AG08396 (cell line): ENCODE measurements at regions not wholly inside any gene's neighbourhood (a gene's known extent, or its start where the extent isn't known, plus 50 kb on each side); places are given as distances from the start of the nearest gene placed in this dataset.

ENCODE experiments used
- DNase-seq: peaks from one replicate; pipeline ENCODE4 v3.0.0; 2012; ENCODE audit warnings: low spot score, mixed read lengths

DNA sequence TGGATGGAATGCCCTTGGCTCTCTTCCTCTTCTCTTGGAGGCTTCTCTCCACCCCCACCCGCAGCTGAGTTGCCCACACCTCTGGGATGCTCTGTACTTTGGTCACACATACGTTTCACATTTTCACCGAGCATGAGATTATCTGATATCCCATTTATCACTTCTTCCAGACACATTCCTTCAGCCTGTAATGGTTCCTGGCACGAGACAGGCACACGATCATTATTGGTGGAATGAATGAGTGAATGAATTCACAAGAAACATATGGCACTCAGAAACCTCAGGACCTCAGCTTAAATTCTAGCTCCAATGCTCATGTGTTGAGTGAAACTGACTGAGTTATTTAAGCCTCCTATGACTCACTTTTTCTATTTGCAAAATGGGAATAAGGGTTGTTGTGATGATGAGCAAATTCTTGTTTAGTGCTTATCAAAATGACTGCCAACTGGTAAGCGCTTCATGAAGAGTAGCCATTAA is 242.7 kb upstream of the JUN start:
- DNase-seq, result peak; percentile 36

DNA sequence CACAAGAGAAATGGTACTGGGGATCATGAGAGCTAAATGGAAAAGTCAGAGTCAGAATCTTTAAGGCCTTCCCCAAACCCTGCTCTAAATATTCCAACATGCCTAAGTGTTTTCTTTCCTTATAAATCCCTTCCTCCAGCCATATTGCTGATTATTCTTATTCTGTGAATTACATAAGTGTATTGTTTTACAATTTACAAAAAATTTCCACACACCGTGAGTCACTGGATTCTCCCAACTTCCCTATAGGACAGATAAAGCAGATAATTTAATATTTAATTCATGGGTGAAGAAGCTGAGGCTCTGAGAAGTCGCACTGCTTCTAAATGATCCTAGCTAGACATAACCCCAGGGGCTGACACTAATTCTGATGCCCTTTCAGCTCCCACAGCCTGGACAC is 243.3 kb upstream of the JUN start:
- DNase-seq, result no peak

DNA sequence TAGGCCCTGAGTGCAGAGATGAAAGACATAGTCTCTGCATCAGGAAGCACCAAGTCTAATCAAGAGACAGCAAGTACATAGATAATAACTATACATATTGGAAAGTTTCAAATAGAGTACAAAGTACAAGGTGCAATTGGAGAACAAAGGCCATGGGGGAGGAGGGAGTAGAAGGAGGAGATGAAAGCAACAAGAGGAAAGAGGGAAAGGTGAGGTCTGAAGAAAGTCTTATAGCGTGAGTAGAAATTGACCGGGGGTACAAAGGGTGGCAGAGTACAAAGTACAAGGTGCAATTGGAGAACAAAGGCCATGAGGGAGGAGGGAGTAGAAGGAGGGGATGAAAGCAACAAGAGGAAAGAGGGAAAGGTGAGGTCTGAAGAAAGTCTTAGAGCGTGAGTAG is 244.2 kb upstream of the JUN start:
- no peak for DNase-seq

- DNase-seq, result no peak
Observed at GRCh38 chr1:59029411-59030167, 245.7 kb upstream of the JUN start.

DNA sequence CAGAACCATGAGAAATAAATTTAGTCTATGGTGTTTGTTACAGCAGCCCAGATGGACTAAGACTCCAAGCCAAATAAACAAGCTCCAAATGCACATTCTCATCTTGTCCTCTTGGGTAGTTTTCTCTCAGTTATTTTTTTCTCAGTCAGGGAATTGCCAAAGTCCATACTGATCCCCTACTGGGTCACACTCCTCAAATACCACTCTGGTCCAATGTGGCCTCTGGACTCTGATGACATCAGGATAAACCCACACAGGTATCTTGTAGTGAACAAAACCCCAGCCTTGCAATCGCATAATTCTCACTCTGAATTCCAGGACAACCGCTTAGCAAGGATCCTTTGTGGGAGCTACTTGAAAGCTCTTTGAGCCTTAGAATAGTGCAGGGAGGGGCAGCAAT is 248.4 kb upstream of the JUN start:
- no peak for DNase-seq

- no peak for DNase-seq
Observed at GRCh38 chr1:59033761-59034160, 249.9 kb upstream of the JUN start.

DNA sequence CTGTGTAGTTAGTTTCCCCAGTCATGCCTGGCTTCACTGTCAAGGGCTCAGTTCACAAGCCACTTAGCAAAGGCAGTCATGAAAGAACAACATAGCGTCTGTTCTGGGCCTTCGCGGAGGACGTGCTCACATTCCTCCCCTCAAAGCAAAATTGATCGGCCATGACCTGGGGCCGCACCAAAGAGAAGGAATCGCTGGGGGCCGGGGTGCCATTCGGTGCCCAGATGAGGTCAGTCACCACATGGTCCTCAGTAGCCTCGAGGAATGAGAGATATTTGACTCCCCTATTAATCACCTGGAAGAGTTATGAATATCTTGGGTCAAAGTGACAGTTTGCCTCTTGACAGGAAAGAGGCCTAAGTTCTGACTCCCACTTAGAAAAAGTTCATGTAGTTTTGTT is 251.1 kb upstream of the JUN start:
- no peak for DNase-seq

- no peak for DNase-seq
Observed at GRCh38 chr1:59039551-59039950, 255.7 kb upstream of the JUN start.

GRCh38 chr1:59040486-59040885 is 256.4 kb upstream of the FGGY start:
- DNase-seq, result no peak

DNA sequence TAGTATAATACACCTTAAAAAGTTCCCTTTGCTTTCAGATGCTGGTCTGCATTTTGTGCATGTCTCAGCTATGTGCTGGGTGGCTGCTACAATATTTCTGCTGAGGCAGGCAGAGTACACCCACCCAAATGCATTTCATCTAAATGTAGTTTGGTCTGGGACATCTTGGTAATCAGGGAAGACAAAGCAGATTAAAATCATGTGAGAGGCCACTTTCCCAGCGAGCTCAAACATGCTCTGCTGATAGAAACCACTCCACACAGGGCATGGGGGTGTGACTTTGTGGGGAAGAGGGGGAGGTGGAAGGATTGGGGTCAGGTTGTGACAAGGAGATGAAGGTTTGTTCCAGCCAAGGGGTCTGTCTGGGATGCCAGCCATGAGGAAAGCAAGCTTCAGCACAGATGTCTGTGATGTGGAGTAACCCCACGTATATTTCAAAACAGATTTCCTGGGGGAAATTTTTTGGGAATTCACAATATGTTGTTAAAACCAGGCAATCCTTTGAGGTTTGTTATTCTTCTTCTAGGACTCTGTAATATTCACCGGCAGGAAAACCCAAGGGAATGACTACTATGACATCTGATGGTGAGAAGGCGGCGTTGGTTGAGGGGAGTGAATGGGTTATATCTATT is 255.1 kb upstream of the FGGY start:
- no peak for DNase-seq

DNA sequence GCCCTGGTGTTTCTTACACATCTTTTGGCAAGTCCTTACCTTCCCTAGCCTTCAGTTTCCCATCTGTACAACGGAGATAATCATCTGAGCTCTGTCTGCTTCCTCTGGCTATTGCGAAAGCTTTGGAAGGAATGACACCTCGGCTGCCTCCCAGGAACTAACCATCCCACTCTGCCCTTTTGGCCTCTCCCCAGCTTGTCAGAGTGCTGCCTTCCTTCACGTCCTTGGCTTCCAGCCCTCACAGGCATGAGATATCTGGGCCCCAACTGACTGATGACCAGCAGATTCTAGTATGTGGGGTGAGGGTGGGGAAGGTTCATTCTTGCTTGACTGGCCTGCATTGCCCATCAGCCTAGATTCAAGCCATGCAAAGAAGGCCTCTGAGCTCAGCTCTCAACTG is 253.1 kb upstream of the FGGY start:
- peak; percentile 63 for DNase-seq

DNA sequence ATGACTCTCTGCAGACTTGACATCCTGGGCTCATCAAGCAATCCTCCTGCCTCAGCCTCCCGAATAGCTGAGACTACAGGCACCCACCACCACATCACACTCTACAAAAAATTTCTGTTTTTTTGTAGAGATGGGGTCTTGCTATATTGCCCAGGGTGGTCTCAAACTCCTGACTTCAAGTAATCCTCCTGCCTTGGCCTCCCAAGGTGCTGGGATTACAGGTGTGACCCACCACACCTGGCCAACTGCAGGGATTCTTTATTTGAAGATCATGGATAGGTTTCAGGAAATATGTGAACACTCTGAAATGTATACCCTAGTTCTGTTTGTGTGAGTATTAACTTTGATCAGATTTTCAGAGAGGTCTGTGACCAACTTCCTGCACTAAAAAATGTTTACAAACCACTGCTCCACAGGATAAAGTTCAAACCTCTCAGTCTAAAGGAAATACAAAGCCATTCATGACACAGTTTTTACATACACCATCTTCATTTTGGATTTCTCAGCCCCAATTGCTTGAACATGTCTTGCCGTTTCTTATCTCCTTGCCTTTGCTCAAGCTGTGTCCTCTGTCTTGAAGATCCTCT is 252.3 kb upstream of the FGGY start:
- DNase-seq, result no peak

DNA sequence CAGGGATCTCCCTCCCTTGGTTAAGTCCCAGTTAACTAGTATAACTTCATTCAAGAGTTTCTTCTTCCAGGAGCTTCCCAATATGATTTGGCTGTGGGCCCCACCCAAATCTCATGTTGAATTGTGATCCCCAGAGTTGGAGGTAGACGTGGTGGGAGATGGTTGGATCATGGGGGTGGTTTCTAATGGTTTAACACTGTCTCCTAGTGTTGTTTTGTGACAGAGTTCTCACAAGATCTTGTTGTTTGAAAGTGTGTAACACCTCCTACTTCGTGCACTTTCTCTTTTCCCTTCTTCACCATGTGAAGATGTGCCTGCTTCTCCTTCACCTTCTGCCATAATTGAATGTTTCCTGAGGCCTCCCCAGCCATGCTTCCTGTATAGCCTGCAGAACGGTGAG is 251.8 kb upstream of the FGGY start:
- DNase-seq, result no peak

- no peak for DNase-seq
Observed at GRCh38 chr1:59045636-59046035, 251.3 kb upstream of the FGGY start.

GRCh38 chr1:59046134-59046533 is 250.8 kb upstream of the FGGY start:
- no peak for DNase-seq

DNA sequence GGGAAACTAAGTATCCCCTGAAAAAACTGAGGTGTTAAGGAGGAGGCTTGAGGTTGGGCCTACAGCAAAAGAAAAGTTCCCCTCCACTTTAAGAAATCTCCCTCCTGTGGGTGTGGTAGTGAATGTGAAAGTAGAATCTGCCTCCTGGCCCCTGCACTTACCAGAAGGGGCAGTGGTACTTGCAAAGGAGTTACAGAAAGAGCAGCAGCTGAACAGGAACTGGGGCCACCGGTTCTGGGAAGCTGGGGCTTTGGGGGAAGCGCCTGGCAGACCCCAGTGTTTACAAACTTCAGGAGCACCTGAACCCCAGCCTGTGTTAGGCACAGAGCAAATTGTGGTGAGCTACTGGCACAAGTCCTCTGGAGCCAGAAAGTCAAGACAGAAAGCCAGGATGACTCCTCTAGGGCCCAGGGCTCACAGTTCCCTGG is 250.2 kb upstream of the FGGY start:
- DNase-seq, result no peak

DNA sequence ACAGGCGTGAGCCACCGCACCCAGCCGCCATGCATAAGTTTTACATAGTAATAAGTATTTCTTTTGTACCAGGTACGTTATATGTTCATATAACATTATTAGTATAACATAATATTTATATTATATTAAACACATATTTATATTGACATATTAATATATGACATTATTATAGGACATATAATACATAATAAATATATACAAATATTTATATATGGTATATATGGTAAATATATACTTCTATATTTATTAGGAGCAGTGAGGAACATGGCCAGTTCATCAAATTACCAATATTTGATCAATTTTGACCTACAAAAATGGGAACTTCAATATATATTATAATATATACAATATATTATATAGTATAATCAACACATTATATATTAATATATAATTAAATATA is 245.9 kb upstream of the FGGY start:
- no peak for DNase-seq

GRCh38 chr1:59052166-59052590 is 244.7 kb upstream of the FGGY start:
- DNase-seq, result no peak

DNA sequence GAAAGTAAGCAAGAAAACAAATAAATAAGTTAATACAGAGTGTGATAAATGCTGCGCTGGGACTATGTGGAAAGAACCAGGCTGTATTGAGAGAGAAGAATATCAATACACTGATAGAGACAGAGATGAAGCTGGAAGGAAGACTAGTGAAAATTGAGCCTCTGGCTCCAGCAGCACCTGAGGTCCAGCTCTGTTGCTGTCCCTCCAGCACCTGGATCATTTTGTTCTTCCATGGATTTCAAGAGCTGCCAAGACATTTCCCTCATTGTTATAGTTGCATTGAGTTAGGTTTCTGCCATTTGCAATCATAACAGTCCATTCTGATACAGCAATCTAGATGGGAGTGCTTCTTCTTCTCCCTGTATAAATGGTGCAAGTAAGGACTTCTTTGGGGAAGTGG is 242.7 kb upstream of the FGGY start:
- DNase-seq, result no peak

DNA sequence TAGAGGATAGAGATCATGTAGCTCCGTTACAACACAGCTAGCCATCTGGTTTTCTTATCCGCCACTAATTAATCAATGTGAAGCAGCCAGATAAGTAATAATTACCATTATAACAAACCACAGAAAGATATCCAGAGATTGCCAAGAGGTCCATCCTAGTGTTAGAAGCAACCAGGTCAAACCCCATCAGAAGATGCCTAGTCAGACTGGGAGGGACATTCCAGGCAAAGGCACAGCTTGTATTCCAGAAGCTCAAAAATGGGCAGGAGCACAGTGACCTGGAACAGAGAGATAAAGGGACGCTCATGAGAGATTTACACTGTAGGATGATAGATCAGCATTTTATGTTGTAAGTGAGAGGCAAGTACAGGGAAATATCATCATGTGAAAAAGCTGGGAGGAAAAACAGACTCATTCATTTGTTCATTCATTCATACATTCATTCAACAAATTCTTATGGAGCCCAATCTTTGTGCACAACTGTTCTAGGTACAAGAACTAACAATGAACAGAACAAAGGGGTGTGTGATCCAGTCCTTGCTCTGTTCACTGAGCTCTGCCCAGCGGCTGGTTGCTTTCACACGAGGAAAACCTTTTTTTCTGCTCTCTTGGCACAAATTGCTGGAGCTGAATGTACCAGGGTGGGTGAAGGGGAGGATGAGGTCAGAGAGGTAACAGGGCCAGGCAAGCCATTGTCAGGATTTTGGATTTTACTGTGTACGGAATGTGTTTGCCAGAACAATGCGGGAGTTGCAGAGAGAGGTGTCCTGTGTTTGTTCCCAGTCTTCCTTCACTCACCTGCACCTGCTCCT is 240.8 kb upstream of the FGGY start:
- no peak for DNase-seq

DNA sequence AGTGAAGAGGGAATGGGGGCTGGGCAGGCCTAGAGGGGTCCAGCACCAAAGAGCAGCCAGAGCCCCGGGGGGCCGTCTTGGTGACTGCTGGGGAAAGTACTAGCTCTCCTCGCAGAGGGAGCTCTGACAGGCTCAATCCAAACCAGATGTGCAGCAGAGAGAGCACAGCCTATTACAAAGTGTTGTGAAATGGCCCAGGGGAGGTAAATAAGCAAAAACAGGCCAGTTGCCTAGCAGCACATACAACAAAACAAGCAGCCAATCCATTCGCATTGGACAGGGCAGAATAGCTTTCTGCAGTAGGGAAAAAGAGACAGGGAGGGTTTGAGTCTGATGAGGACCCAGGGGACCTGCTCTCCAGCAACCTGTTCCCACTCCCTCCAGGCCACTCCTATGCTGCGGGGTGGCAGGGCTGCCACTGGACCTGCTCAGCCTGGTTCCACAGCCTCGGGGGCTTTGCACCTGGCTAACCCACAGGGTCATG is 239.6 kb upstream of the FGGY start:
- DNase-seq, result peak; percentile 90

GRCh38 chr1:59057796-59058195 is 239.1 kb upstream of the FGGY start:
- no peak for DNase-seq
